OCI-M1 (cell line): ENCODE measurements at regions not wholly inside any gene's neighbourhood (a gene's known extent, or its start where the extent isn't known, plus 50 kb on each side); places are given as distances from the start of the nearest gene placed in this dataset.
"Not testable (repeated sequence)": the region's sequence is repeated elsewhere in the genome, so short reads cannot be mapped to it uniquely, and the experiment has no call there.

Source experiments
- DNase-seq: peaks from one replicate; lab custom pipeline; 2025; lab: John Stamatoyannopoulos, UW

GRCh38 chr6:117761610-117762009 lies 86.3 kb downstream of the NUS1 start:
- no peak for DNase-seq

GRCh38 chr6:117771403-117771802 lies 96.1 kb downstream of the NUS1 start:
- DNase-seq: peak; percentile 21

DNA sequence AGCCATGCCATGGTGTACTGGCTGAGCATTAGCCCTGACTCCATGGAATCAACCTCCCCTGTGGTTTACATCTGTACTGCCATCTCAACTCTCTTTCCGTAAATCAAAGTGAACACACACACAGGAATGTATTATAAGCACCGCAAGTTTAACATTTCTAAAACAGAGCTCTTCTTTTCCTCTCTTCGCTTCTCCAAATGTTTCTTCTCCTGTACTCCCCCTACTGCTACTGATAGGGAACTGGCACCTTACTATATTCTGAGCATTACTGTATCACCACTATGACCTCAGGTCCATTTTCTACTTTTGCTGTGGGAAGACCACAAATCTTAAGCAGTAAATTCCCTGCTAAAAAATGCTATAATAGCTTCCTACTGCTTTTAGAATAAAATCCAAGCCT lies 101.2 kb downstream of the NUS1 start:
- DNase-seq: peak; percentile 65

DNA sequence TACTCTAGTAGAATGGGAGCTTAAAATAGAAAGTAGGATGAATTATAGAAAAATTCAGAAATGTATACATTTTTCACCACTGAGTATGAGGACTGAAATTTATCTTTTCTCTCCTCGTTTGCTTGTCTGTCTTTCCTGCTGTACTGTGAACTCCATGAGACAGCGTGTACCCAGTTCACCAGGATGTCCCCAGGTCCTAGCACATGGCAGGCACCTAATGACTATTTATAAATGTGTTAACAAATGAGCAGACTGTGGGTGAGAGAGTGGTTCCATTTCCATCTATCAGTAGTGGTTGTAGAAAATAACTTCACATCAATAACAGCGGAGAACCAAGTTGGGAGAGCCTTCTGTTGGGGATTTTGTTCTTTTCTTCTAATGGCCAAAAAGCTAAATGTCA lies 106.3 kb downstream of the NUS1 start:
- DNase-seq: no peak

DNA sequence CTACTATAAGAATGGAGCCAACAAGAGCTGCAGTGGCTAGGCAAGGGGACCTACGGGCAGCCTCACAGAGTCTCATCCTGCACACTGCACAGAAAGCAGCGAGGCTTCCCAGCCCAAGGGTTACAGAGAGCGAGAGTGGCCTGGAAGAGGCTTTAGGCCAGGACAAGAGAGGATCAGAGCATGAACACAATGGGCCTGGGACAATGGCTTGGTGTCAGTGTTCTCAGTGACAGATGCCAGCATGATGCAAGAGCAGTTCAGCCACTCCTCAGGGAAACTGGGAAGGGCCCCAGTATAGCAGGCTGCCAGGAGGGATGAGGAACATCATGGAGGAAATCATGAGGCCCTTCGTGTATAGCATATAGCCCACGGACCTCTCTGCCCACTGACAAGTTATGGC lies 108.0 kb downstream of the NUS1 start:
- no peak for DNase-seq

DNA sequence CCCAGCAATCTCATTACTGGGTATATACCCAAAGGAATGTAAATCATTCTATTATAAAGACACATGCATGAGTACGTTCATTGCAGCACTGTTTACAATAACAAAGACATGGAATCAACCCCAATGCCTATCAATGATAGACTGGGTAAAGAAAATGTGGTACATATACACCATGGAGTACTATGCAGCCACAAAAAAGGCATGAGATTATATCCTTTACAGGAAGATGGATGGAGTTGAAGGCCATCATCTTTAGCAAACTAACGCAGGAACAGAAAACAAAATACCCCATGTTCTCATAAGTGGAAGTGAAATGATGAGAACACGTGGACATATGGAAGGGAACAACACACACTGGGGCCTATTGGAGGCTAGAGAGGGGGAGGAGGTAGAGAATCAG lies 115.7 kb downstream of the NUS1 start:
- no peak for DNase-seq

DNA sequence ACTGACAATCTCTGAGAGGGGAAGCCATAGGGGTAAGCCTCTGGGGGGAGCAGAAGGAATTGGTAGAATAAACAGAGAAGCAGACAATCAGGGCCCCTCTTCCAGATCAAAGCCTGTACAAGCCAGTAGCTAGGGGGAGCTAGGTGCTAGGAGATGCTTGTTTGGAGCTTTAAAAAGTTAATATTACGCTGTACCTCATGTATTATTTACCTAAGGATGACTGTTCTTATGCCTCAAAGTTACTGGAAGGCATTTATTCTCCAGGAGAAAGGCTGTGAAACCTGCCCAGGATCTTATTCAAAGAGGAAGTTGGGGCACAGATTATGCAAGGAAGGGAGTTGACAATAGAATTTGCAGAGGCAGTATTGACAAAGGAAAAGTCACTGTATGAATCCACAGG lies 111.8 kb upstream of the SLC35F1 start:
- peak; percentile 16 for DNase-seq

- not testable (repeated sequence) for DNase-seq
Observed at GRCh38 chr6:117798819-117799218, 108.2 kb upstream of the SLC35F1 start.

DNA sequence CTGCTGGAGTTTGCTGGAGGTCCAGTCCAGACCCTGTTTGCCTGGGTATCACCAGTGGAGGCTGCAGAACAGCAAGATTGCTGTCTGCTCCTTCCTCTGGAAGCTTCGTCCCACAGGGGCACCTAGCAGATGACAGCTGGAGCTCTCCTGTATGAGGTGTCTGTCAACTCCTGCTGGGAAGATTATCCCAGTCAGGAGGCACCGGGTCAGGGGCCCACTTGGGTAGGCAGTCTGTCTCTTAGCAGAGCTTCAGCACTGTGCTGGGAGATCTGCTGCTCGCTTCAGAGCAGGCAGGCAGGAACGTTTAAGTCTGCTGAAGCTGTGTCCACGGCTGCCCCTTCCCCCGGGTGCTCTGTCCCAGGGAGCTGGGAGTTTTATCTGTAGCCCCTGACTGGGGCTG lies 96.8 kb upstream of the SLC35F1 start:
- DNase-seq: no peak

DNA sequence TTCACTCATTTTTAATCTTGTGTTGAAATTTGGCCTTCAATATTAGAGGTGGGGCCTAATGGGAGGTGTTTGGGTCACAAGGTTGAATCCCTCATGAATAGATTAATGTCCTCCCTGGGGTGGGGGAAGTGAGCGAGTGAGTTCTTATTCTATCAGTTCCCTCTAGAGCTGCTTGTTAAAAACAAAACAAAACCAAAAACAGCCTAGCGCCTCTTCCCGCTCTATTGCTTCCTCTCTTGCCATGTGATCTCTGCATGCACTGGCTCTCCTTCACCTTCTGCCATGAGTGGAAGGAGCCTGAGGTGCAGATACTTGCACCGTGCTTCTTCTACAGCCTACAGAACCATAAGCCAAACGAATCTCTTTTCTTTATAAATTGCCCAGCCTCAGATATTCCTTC lies 89.6 kb upstream of the SLC35F1 start:
- no peak for DNase-seq

- DNase-seq: no peak
Observed at GRCh38 chr6:117817992-117818391, 89.1 kb upstream of the SLC35F1 start.

DNA sequence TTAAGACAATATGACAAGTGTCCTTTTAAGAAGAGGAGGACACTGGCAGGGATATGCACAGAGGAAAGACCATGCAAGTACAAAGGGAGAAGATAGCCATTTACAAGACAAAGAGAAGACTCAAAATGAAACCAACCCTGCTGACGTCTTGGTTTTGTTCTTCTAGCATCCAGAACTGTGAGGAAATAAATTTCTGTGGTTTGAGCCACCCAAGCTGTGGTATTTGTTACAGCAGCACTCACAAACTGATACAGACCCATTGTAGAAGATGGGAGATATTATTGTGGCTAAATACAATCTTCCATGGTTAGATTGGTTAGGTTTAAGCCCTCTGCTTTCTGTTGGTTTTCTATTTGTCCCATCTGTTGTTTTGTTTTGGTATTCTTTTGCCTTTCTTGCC lies 88.6 kb upstream of the SLC35F1 start:
- DNase-seq: peak; percentile 19

DNA sequence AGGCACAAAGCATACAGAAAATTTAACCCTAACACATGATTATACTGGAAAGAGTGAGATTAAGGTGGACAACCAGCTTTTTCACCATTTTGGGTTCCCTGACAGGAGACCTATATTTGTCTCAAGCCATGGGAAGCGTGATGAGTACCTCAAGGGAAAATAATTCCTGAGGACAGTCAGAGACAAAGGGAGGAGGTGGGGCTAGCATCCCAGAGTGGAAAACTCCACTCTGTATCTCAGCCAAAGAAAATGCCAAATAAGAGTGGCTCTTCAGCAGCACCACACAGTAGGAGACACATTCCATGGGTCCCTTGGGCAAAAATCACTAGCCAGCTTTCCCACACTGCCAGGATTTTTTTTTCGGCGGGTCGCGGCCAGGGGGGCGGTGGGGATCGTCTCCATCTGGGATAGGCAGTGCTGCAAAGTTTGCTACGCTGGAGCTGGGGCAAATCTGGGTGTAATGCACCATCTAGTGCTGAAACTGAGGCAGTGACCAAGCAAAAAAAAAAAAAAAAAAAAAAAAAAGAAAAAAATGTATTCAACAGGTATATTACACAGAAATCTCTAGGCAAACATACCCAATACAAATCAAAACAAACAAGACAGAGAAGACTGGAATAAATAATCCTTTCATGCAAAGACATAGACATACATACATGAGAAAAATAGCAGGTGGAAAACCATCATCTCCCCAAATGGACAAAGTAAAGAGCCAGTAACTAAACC lies 77.3 kb upstream of the SLC35F1 start:
- DNase-seq: peak; percentile 57

DNA sequence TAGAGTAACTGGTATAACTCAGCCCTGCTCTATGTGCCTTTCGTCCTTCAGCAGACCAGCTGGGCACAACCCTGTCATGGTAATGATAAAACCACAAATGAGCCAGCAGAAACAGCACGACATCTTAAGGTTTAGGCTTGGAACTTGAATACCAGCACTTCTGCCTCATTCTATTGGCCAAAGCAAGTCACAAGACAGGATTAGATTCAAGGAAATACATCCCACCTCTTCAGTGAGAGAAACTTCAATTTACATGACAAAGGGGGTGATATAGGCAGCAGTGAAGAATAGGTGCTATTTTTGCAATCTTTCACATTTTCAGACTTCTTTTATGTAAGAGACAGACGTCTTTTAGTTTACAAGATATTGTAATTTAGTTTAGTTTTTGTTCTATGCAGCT lies 69.8 kb upstream of the SLC35F1 start:
- DNase-seq: peak; percentile 13

DNA sequence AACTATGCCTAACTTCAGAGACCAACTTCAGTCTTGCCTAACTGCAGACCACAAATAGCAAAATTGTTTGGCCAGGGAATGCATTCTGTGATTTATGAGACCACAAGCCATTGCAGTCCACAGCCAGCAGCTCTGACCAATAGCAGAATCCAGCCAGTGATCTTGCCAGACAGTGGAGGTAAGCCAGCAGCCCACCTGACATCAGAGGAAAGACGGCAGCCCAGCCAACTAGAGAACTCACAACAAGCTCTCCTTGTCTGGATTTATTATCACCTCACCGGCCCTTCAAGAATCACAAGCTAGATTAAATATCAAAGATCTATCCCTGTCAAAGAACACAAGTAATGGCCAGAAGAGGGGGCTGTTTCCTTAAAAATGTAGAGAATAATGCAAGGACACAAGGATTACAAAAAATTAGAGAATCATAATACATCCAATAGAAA lies 66.5 kb upstream of the SLC35F1 start:
- peak; percentile 77 for DNase-seq

DNA sequence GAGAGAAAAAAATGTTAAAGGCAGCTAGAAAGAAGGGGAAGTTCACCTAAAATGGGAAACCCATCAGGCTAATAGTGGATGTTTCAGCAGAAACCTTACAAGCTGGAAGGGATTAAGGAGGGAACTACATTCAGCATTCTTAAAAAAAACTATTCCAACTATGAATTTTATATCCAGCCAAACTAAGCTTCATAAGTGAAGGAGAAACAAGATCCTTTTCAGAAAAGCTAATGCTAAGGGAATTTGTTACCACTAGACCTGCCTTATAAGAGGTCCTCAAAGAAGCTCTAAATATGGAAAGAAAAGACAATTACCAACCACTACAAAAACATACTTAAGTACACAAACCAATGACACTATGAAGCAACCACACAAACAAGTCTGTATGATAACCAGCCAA lies 59.2 kb upstream of the SLC35F1 start:
- no peak for DNase-seq

GRCh38 chr6:117849087-117849486 lies 58.0 kb upstream of the SLC35F1 start:
- no peak for DNase-seq
